HG03565 (cell line): ENCODE measurements at regions not wholly inside any gene's neighbourhood (a gene's known extent, or its start where the extent isn't known, plus 50 kb on each side); places are given as distances from the start of the nearest gene placed in this dataset.

Source experiments
- ATAC-seq: cut with Tn5 transposase; IDR thresholded peaks from one replicate; pipeline ENCODE4 v1.9.1; 2021; ENCODE audit warnings: mild to moderate bottlenecking, moderate library complexity; ENCODE audit not compliant: unreplicated experiment

DNA sequence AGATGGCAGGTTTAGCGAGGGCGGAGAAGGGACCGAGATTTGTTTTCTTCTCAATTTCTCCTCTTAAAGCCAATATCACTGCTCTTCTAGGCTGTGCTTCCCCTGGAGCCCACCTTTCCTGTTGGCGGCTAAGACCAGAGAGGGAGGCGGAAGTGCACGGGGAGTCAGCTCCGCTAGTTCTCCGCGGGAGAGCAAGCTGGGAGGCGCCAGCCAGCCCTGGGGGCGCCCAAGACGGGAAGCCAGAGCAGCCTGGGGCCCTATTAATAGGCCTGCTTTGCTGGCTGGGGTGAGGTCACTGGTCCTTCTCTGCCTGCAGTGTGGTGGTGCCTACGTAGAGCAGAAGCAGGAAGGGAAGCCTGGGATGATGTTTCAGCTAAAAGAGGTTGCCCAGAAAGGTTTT, 61.6 kb downstream of the LSM5 start:
- no peak for ATAC-seq

DNA sequence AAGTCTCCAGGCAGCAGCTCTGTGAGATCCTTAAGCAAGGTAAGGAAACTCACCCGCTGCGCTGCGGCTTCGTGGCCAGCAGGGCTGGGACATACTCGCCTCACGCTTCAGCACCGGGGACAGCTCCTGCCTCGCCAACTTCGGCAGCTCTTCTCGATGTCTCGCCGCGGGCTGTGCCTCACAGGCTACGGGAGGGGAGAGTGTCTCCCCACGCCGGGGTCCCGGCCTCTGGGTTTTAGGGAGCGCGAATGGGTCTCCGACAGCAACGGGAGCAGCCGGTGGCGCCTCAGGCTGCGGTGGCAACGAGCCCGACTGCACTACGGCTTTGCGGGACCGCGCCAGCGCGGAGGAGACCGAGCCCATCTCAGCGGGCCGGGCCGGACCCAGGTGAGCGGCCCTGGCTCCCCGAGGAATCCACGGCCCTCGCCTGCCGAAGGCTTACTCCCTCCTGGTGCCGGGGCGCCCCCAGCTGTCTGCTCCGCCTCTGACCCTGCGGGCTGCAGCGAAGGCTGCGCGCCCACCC, 62.4 kb downstream of the LSM5 start:
- no peak for ATAC-seq

DNA sequence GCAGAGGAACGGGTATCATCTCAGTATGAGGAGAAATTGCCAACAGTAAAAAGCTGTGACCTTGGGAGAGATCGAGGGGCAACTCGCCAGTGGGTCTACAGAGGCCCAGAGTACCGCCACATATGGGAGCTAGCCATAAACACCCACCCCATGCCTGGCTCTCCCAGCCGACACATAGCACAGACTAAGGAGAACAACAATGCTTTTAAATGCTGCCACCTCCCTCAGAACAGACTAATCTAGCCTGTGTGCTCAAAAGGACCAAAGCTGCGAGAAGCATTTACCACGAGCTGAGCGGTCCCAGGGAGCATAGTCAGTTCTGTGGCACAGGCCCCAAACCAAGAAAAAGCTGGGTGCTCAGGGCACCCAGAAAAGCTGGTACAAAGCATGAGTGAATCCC, 73.3 kb downstream of the LSM5 start:
- no peak for ATAC-seq

DNA sequence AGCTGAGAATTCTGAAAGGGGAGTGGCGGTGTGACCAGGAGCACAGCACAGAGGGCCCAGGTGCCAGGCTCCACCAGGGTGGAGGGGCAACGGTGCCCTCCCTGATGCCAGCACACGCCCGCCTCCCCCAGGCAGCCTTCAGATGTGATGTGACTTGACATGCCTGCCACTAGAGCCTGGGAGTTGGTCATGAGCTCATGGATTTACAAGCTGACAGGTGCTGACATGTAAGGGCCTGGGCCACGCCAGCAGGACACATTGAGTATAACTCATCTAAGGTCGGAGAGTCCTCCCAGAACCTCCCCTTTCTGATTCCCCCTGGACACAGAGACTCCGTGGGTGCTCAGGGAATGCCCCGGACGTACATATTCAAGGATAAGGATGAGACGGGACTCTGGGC, 74.2 kb downstream of the LSM5 start:
- ATAC-seq = no peak

DNA sequence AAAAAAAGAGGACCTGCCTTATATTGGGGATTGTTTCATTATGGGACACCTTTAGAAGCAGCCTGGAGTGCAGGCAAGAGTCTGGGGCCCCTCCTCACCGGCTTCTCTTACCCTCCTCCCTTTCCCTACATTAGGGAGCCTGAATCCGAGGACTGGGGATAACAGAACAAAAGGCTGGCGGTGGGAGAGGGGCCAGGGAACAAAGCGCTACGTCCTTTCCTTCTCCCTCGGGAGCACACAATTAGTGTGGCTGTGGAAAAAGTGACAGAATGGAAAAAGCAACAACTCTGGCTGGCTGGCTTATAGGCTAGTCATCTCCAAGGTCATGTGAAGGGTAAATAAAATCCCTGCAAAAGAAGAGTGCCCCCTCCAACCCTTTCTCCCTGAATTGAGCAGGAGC, 74.7 kb downstream of the LSM5 start:
- no peak for ATAC-seq

DNA sequence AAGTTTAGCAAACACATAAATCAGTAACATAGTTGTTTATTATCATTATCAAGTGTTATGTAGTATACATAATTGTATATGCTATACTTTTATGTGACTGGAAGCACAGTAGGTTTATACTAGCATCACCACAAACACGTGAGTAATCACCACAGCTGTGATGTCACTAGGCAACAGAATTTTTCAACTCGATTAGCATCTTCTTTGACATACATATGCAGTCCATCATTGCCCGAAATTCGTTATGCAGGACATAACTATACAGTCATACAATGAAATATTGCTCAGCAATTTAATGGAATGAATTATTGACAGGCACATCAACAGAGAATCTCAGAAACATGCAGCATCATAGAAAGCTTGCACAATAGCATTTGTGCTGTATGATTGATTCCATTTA, 77.7 kb downstream of the LSM5 start:
- no peak for ATAC-seq

DNA sequence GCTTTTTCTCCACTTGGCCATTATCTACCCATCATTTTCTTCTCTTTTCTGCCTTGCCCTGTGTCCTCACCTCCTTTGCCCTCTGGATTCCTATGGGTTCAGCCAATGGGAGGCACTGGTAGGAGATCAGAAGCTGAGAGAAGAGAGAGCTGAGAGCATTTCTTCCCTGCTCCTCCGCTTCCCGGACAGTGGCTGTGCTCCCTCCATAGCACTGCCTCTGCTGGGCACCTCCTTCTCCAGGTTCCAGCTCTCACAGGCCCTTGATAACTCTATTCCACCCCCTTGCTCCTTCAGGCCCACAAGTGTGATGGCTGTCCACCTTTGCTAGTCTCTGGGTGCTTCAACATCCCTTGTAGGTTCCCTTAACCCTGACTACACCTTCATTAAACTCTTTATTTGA, 79.6 kb downstream of the LSM5 start:
- ATAC-seq = no peak

DNA sequence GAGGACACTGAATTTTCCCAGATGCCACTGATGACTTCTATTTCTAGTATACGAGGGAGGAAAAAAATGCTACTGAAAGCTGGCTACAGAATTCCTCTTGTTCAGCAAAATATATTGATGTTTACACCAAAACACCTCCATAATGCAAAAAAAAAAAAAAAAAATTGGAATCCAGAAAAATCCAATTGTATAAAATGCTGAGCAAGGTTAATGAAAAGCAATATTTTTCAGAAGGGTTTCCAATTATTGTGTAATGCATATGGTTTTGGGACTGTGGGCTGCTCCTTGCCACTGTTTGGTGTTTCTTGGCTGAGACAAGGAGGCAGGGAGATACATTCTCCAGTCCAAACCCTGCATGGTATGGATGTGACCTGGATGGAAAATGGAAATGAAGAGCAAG, 83.8 kb downstream of the LSM5 start:
- no peak for ATAC-seq

DNA sequence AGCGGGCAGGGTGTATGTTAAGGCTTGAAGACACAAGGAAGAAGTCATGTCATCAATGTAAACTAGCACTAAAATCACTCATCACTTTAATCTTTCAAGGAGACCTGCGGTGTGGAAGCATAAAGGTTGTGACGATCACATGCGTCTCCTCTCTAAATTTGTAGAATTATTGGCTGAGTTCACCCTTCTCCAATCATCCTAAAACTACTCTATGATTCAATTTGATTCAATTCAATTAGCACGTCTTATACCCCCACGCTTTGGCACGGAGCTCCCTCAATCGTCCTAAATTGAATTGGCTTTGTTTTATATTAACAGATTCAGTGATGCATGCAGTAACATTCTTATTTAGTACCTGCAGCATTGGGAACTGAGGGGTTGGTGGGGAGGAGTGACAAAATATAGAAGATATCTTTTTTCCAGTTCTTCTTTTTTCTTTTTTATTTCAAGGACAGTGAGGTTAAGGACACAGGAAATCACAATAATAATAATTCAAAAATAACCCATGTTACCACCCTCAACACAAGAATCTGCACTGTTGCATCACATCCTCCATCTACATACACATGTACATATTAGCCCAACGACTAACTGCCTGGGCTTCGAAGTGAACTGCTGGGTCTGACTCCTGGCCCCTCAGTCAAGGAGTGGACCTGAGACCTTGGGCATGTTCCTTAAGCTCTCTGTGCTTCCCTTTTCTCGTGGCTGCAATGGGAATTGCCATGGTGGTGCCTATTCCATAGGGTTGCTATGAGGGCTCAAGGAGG, 86.5 kb downstream of the LSM5 start:
- ATAC-seq = no peak

DNA sequence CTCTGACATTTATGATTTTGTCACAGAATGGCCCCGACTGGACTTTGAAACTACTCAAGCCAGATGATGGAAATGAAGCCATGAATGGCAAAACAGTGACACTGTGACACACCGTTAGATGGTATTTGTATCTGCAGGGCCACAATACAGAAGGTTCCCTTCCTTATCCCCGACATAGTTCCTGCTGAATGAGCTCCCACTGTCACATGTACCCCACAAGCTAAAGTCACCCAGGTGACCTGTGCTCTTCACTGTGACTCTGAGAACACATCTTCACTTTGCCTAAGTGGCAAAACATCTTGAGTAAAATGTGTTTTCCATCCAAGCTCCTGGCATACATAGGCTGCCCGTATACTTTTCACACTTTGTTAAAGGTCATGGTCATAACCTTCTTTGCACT, 89.5 kb downstream of the LSM5 start:
- ATAC-seq = no peak

DNA sequence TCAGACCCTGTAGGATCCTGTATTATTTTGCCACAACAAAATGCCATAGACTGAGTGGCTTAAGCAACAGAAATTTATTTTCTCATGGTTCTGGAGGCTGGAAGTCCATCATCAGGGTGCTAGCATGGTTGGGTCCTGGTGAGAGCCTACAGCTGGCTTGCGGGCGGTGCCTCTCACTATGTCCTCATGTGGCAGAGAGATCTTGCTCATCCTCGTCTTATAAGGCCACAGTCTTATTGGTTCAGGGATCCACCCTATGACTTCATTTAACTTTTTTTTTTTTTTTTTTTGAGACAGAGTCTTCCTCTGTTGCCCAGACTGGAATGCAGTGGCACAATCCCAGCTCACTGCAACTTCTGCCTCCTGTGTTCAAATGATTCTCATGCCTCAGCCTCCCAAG, 90.9 kb downstream of the LSM5 start:
- ATAC-seq = no peak

DNA sequence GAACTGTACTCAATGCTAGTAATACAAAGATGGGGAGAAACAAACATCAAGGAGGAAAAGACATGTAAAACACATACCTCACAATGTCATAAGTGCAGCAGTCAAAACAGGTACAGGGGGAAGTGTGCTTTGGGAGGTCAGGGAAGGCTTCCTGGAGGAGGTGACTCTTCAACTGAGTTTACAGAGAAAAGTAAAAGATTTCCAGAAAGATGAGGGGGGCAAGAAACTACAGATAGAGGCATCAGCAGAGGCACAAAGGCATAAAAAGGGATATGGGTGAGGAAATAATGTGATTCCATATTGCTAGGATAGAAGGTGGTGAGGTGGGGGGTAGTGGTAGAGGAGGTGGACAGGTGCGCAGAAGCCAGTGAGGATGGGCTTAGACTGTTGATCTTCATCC, 95.0 kb downstream of the LSM5 start:
- no peak for ATAC-seq

DNA sequence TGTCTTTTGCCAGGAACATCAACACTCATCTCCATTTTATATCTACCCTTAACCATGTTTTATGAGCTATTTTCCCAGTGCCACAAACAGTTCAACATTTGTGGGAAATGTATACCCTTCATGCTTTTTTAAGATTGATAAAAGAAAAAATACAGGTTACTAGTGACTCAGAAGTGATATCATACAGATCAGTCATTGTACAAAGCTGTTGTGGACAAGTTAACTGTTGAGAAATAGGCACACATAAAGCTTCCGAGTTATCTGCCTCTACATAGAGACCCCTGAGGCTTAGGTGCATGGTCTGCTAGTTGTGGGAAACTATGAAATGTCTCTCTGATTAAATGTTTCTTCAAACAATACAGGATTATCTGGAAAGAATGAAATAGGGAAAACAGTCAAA, 96.3 kb downstream of the LSM5 start:
- no peak for ATAC-seq

DNA sequence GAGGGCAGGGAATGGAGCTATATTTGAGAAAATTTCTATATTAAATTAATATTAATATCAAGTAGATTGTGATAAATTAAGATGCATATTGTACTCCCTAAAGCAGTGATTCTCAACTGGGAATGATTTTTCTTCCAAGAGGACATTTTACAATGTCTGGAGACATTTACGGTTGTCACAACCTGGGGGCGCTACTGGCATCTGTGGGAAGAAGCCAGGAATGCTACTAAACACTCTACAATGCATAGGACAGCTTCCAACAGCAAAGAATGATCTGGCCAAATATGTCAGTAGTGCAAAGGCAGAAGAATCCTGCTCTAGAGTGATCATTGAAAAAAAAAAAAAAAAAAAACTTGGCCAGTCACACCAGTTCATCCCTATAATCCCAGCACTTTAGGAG, 100.0 kb downstream of the LSM5 start:
- ATAC-seq = no peak

DNA sequence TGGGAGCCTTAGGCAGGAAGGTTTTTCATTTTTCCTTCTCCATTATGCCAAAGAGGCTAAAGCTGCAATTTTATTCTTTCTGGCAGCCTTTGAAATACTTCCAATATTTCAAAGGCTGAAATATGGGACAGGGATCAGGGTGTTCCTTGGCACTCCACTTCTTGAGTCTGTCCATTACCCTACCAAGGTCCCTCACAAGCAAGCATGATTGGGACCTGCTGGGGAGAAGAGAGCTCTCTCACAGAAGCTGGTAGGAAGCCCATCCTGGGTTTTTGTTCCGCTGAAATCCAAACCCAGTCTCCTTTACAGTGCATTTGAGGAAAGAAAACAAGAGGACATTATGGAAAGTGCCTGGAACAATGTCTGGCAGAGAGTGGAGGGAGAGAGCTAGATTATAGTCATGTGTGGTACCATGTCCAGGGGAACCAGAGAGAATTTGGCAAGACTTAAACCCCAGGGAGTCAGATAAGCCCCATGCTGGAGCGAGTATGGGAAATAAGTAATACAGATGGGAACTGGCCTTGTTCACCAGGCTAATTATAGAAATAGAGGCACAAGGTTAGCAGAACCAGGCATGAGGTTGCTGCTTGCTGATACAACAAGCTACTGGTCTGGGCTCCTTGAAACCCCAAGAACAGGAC, 104.7 kb downstream of the LSM5 start:
- ATAC-seq = no peak

DNA sequence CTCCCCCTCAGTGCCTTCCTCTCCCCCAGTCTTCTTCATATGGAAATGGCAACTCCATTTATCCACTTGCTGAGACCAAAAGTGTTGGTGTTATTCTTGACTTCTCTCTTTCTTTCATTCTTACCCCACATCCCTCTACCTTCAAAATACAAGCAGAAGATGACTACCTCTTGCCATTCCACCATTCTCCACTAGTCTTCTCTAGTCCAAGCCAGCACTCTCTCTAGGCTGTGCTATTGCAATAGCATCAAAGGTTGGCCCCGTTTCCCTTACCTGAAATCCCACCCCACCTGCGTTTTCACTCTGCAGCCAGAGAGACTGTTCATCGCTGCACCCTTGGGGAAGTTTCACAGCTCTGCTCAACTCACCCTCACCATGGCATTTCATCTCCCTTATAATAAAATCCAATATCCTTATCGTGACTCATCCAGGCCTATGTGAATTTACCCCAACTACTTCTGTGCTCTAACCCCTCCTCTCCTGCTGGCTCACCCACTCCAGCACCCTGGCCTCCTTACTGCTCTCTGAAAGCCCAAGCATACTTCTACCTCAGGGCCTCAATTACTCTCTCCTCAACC, 109.1 kb downstream of the LSM5 start:
- ATAC-seq = no peak

DNA sequence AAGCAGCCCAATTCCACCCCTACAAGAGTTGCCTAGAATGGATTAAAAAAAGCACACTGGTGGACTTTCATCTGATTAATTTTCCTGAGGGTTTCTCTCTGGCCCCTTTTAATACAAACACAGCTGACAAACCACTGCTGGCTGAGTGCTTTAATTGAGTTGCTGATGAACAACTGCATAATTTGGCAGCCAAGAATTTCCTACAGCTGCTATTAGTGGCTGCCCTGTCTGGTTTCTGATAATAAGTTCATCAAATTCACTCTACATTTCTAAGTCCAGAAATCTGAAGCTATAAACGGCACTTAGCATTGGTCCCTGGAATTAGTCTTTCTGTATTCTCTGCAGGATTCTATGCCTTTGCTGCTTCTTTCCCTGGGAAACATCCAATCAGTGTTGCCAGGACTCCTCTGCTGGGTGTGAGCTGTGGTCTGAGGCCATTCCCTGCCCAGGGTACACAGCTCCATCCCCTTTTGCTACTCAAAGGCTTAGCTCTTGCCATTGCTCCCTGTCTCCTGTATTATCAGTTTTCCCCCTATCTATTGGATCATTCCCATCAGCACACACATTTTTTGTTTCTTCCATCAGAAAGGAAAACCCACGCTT, 110.6 kb downstream of the LSM5 start:
- no peak for ATAC-seq

DNA sequence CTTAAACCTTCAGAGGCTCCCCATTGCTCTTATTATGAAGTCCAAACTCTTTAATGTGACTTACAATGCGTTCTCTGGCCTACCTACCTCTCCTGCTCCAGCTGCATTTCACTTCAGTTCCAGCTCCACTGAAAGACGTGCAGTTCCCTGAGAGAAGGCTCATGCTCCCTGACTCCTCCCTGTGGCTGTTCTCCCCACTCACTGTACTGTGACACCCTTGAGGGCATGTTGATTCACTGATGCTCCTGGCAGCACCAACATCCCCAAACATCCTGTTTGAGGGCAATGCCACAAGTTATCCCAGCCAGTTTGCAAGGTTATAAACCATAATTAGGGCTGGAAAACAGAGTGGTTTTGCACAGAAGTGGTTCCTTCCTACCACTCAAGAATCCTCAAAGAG, 111.2 kb downstream of the LSM5 start:
- ATAC-seq = no peak

DNA sequence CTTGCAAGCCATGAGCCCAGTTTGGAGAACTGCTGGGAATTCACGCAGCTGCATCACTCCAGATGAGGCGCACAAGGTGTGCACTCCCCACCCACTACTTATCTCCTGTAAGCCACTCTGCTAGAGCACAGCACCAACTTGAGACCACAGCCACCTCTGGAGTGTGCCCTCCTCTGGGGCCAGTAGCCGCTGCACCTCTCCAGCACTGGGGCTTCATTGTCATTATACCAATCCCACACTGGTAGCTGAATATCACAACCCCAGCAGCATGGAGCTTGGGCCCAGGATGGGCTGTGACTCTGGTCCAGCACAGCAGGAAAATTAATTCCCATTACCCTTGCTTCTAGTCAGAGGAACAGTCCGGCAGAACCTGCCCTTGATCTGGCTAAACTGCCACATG, 125.6 kb downstream of the LSM5 start:
- ATAC-seq = no peak

DNA sequence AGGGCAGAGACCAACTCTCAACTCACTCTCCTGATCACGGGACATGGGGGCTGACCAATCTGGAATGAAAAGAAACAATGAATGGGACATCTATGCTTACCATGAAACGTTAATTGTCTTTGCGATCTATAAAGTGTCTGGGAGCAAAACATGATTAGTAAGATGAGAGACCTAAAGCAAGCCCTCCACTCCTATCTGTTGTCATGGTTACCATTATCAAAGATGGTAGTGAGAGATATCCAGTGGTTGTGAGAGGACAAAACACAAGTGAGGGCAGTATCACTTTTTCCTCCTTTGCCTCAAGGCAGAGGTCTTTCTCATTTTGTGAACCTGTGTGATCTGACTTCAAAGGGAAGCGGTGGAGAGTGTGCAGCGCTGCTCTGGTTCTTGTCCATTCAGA, 130.1 kb downstream of the LSM5 start:
- no peak for ATAC-seq

DNA sequence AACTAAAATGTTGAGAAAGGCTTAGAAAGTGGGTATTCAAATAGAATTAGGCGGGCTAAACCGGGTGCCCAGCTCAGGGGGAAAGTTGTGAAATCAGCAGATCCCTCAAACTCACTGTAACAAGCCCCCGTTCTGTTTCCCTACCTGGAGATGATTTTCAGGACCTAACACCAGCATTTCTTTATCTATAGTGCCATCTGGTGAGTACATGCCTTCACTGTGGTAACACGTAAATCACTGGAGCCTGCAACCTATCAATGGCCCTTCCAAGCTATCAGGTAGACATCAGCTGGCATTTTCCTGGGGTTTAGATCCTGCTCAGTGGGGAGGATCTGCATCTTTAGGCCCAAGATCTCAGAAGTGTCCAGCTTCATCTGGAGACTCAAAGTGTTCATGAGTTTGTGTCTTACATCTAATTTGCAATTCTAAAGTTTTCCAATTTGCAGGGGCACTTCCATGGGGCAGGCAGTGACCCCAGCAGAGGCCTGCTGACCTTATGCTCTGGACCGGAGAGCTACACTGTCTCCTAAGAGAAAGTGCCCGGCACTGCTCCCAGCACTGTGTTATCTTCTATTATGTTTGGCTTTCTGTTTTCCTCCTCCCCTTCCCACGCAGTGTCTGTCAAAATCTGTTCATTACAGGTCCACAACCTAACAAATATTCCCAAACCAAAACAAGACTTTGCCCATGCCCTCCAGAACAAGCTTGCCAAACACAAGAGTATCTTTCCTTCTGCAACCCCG, 132.5 kb downstream of the LSM5 start:
- no peak for ATAC-seq
